ENCODE measurements at regions not wholly inside any gene's neighbourhood (a gene's known extent, or its start where the extent isn't known, plus 50 kb on each side); places are given as distances from the start of the nearest gene placed in this dataset.

GRCh38 chr6:33521489-33522091, 58.5 kb downstream of the BAK1 start:
- WGBS, 5 donors: 88 to 95% (median 89%) methylated on average over 11 to 47 of the region's 47 CpGs
- no peaks in the 10 kb centered on the region for H3K4me1 ChIP-seq
- DNase-seq: no peak
- H3K9me3 ChIP-seq: peaks cover 0 to 5% (median 0%) of the 10 kb centered on the region in 4 donors
- H3K36me3 ChIP-seq: no peaks in the 10 kb centered on the region
- peaks cover 0 to 4% (median 0%) of the 10 kb centered on the region in 3 donors for H3K27me3 ChIP-seq
- H3K4me3 ChIP-seq: no peak overlapping the region
- no peak for TF ChIP-seq POLR2AphosphoS5 (IDR thresholded peaks at IDR 0.05)
- TF ChIP-seq EP300 (IDR thresholded peaks at IDR 0.05): no peak
- TF ChIP-seq CTCF (IDR thresholded peaks at IDR 0.05): no peak
- no peak for TF ChIP-seq POLR2A (IDR thresholded peaks at IDR 0.05)
- intact Hi-C loops (cut with DNase I; ENCODE audit: low total_unique reads): no loop called here
- H3K27ac ChIP-seq: no peak overlapping the region

Data from stomach (tissue), 8 donors.